ENCODE measurements at regions not wholly inside any gene's neighbourhood (a gene's known extent, or its start where the extent isn't known, plus 50 kb on each side); places are given as distances from the start of the nearest gene placed in this dataset.

GRCh38 chr11:104221455-104221854, 57.5 kb upstream of the PDGFD start (continued):
- TF ChIP-seq ARID4B (CRISPR knock-in tag; IDR thresholded peaks at IDR 0.05; ENCODE audit: borderline replicate concordance) (no peak), ESRRA (CRISPR knock-in tag; IDR thresholded peaks at IDR 0.05; ENCODE audit: borderline replicate concordance) (no peak), ZNF671 (CRISPR knock-in tag; IDR thresholded peaks at IDR 0.05) (no peak), NR1H2 (CRISPR knock-in tag; IDR thresholded peaks at IDR 0.05) (no peak), AFF4 (CRISPR knock-in tag; IDR thresholded peaks at IDR 0.05; ENCODE audit: borderline replicate concordance) (no peak), ZNF219 (CRISPR knock-in tag; IDR thresholded peaks at IDR 0.05; ENCODE audit: borderline replicate concordance) (no peak), GABPB1 (CRISPR knock-in tag; IDR thresholded peaks at IDR 0.05) (no peak), STAT6 (CRISPR knock-in tag; conservative IDR thresholded peaks at IDR 0.05; ENCODE audit: low read depth) (no peak)

- Mint-ChIP-seq H3K9me3 (peaks cover 10% of the 10 kb centered on the region), H3K27ac (no peak overlapping the region), H3K36me3 (no peaks in the 10 kb centered on the region; the same call in 1 of the 2 replicates), H3K27me3 (ENCODE audit: low read depth) (no peaks in the 10 kb centered on the region; the same call in 1 of the 2 replicates), H3K4me3 (no peak overlapping the region), H3K4me1 (no peaks in the 10 kb centered on the region)
- ChIA-PET POLR2A (no interaction called here), CTCF (no interaction called here)
- TF ChIP-seq STAT6 (CRISPR knock-in tag; conservative IDR thresholded peaks at IDR 0.05; ENCODE audit: low read depth) (no peak), SOX15 (CRISPR knock-in tag; IDR thresholded peaks at IDR 0.05) (no peak), KAT7 (CRISPR knock-in tag; IDR thresholded peaks at IDR 0.05; ENCODE audit: borderline replicate concordance) (no peak), ZNF121 (CRISPR knock-in tag; IDR thresholded peaks at IDR 0.05) (no peak), NR1H2 (CRISPR knock-in tag; IDR thresholded peaks at IDR 0.05) (no peak)
- DNase-seq (ENCODE audit: low spot score) (no peak), ATAC-seq (no peak)
These were observed 55.1 kb upstream of the PDGFD start for GRCh38 chr11:104219096-104219495.
